ENCODE measurements at regions not wholly inside any gene's neighbourhood (a gene's known extent, or its start where the extent isn't known, plus 50 kb on each side); places are given as distances from the start of the nearest gene placed in this dataset.

- TF ChIP-seq CTCF (IDR thresholded peaks at IDR 0.05; ENCODE audit: low read depth, low read length, missing input control) (no peak), REST (IDR thresholded peaks at IDR 0.05) (no peak), YY1 (IDR thresholded peaks at IDR 0.05) (no peak), JUND (IDR thresholded peaks at IDR 0.05) (no peak), FOXA1 (IDR thresholded peaks at IDR 0.05) (no peak), ZBTB33 (IDR thresholded peaks at IDR 0.05) (no peak), MAX (IDR thresholded peaks at IDR 0.05) (no peak), RAD21 (IDR thresholded peaks at IDR 0.05) (no peak), HNF4G (IDR thresholded peaks at IDR 0.05) (no peak), HNF4A (conservative IDR thresholded peaks at IDR 0.05) (no peak), SP1 (IDR thresholded peaks at IDR 0.05) (no peak), TAF1 (conservative IDR thresholded peaks at IDR 0.05) (no peak), EGR1 (IDR thresholded peaks at IDR 0.05; ENCODE audit: low read depth in 2 of 2) (no peak), ATF3 (IDR thresholded peaks at IDR 0.05) (no peak)
Observed at GRCh38 chr2:139424101-139424500, 643.9 kb upstream of the NXPH2 start.

Measured in liver (tissue), 3 donors.